SK-N-MC (cell line): ENCODE measurements at regions not wholly inside any gene's neighbourhood (a gene's known extent, or its start where the extent isn't known, plus 50 kb on each side); places are given as distances from the start of the nearest gene placed in this dataset.

Source experiments
- DNase-seq: peaks from one replicate; pipeline ENCODE4 v3.0.0-alpha.2; 2011; ENCODE audit warnings: low read depth, low spot score
- H3K27ac ChIP-seq: fragments of 200-600 bp; sonication (generic); 2 replicates; pipeline ENCODE4 v1.5.1; 2016; ENCODE audit warnings: mixed run types
- H3K36me3 ChIP-seq: fragments of 200-600 bp; sonication (generic); 2 replicates; pipeline ENCODE4 v1.6.1; 2017; ENCODE audit warnings: antibody characterized with exemption, low read length, mixed read lengths; ENCODE audit not compliant: insufficient read depth
- H3K4me3 ChIP-seq: fragments of 200-600 bp; sonication (generic); 2 replicates; pipeline ENCODE4 v1.5.1; 2016
- H3K9ac ChIP-seq: fragments of 200-600 bp; sonication (generic); 2 replicates; pipeline ENCODE4 v1.8.0; 2017; ENCODE audit warnings: mixed run types, mixed read lengths; ENCODE audit not compliant: insufficient read length
- H3K9me3 ChIP-seq: fragments of 200-600 bp; sonication (generic); 2 replicates; pipeline ENCODE4 v1.6.1; 2017; ENCODE audit warnings: low read depth, mild to moderate bottlenecking, antibody characterized with exemption, low read length, moderate library complexity, mixed read lengths
- EZH2 ChIP-seq: fragments of 200-600 bp; sonication (generic); IDR thresholded peaks from one replicate; pipeline ENCODE4 v1.6.1; 2017; ENCODE audit warnings: antibody characterized with exemption
- FOXP2 ChIP-seq: optimal IDR thresholded peaks from 2 replicates; pipeline ENCODE3; 2011; ENCODE audit warnings: mild to moderate bottlenecking, moderate library complexity; ENCODE audit not compliant: insufficient read depth; ENCODE audit errors: extremely low read length, control extremely low read depth
- POLR2AphosphoS5 ChIP-seq: IDR thresholded peaks from 2 replicates; pipeline ENCODE4 v1.6.1; 2012; ENCODE audit warnings: mild to moderate bottlenecking, low read depth, low read length, borderline replicate concordance

DNA sequence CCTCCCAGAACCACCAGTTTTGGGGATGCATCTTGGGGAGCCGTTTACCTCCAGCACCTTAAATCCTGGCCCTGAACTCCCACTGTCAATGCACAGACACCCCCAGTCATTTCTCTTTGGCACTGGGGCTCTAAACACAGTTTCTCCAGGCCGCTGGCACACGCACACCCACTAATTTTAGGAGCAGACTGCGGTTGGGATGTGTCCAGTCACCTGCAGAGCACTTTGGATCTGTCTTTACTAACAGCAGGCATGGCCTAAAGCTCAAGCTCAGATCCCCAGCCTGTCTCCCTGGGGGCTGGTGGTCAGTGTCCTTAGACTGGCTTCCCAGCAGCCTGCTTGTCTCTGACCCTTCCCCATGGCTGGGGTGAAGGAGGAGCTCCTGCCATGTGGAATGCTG, 49.9 kb downstream of the SYNE3 start:
- Histone ChIP-seq H3K36me3 (no peaks in the 10 kb centered on the region; the same call in 1 of the 2 replicates), H3K27ac (no peak overlapping the region), H3K9ac (no peak overlapping the region), H3K9me3 (no peaks in the 10 kb centered on the region), H3K4me3 (no peak overlapping the region)
- no peak for DNase-seq
- TF ChIP-seq POLR2AphosphoS5 (no peak), FOXP2 (no peak), EZH2 (no peak)

DNA sequence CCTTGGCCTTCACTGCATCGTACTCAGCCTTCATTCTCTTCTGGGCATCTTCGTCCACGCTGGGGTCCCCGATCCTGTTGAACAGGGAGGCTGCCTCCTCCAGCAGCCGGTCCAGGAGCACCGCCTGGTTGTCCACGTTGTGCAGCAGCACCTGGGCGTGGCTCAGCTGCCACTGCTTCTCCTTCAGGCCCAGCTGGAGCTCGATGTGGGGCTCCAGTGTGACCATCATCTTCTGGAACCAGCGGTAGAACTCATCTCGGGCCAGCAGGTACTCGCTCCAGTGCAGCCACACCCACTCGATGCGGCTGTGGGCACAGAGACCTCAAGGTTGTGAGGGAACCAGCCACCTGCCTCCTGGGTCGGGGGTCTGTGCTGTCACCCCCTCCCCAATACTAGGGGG, 50.5 kb downstream of the SYNE3 start:
- no peaks in the 10 kb centered on the region; the same call in 1 of the 2 replicates for H3K36me3 ChIP-seq
- H3K9me3 ChIP-seq, result no peaks in the 10 kb centered on the region
- H3K27ac ChIP-seq, result no peak overlapping the region
- DNase-seq, result no peak
- TF ChIP-seq FOXP2 (no peak), POLR2AphosphoS5 (no peak), EZH2 (no peak)
- no peak overlapping the region for H3K9ac ChIP-seq
- no peak overlapping the region for H3K4me3 ChIP-seq

DNA sequence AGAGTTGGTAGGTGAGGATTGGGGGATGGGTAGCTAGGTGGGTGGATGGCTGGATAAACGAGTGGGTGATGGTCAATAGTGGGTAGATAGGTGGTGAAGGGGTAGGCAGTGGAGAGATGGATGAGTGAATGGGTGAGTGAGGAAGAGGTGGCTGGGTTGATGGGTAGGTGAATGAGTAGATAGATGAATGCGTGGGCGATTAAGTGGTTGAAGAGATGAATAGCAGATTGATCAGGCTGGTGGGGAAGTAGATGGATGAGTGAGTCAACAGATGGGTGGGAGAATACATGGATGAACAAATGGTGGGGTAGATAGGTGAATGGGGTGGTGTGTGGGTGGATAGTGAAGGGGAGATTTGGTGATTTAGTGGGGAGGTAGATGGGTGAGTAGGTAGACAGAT, 51.1 kb downstream of the SYNE3 start:
- no peak for DNase-seq
- Histone ChIP-seq H3K9ac (no peak overlapping the region), H3K4me3 (no peak overlapping the region), H3K36me3 (no peaks in the 10 kb centered on the region; the same call in 1 of the 2 replicates), H3K9me3 (no peaks in the 10 kb centered on the region), H3K27ac (no peak overlapping the region)
- TF ChIP-seq POLR2AphosphoS5, result no peak
- no peak for TF ChIP-seq EZH2
- TF ChIP-seq FOXP2, result no peak

DNA sequence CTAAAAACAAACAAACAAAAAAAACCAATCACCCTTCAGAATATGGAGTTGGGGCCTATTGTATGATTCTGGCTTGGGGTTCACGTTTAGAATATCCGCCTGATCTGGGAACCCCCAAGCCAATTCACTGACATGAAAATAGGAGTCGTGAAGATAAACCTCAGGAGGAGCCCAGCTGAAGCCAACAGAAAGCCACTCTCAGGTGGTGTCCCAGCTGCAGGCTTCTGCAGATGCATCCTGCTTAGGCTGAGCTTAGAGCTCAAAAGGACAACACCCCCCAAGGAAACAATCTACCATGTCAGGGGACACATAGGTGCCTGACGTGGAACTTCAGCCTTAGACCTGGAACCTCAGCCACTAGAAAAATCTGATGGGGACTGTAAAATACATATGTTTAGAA, 51.9 kb downstream of the SYNE3 start:
- H3K27ac ChIP-seq, result no peak overlapping the region
- no peaks in the 10 kb centered on the region for H3K9me3 ChIP-seq
- no peak overlapping the region for H3K4me3 ChIP-seq
- no peak for DNase-seq
- H3K9ac ChIP-seq, result no peak overlapping the region
- TF ChIP-seq POLR2AphosphoS5 (no peak), EZH2 (no peak), FOXP2 (no peak)
- no peaks in the 10 kb centered on the region; the same call in 1 of the 2 replicates for H3K36me3 ChIP-seq

DNA sequence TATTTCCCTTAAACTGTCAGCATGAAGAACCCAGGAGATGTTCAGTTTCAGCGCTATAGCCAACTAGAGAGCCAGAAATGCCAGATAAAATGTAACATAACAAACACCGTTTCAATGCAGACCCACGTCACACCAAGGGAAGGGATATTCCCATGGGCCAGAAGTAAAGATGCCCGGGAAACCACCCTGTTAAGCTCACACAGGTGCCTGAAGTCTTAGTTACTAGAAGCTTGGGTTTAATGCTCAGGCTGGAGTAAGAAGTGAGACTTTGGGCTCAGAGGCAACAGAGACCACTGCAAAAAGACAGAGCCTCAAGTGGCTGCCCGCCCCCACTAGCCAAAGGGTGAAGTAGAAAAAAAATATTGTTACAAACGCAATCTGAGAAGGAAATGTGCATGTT, 52.3 kb downstream of the SYNE3 start:
- Histone ChIP-seq H3K9ac (no peak overlapping the region), H3K4me3 (no peak overlapping the region), H3K36me3 (no peaks in the 10 kb centered on the region; the same call in 1 of the 2 replicates), H3K27ac (no peak overlapping the region), H3K9me3 (no peaks in the 10 kb centered on the region)
- DNase-seq, result no peak
- TF ChIP-seq FOXP2, result no peak
- no peak for TF ChIP-seq POLR2AphosphoS5
- no peak for TF ChIP-seq EZH2

DNA sequence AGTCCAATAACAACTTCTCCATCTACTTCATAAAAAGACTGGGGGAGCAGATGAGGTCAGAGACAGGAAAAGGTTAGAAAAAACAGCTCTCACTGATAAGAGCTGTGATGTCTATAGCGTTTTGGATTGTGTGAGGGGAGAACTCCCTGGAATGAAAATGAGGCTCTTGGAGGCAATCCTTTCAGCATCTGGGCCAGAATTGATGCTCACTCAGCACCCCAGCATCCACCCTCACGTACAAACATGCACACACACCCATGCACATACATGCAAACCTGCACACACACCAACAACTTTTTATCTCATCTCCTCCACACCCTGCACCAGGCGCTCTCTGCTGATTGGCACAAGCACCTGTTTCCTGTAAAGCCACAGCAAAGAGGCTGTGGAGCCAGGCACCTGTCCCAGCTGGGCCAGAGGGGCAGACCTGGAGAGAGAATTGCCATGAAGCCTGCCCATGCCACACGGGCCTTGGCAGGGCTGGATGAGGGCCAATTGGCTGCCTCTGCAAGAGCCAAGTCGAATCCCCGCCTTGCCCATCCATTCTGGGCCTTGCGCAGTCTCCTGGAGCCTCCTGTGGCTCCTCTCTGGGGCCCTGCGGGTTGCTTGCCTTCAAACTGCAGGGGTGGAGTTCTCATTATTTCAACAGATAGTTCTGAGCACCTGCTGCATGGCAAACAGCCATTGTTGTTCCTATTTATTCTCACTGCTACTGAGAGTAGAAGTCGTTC, 53.1 kb downstream of the SYNE3 start:
- no peaks in the 10 kb centered on the region for H3K9me3 ChIP-seq
- no peak for TF ChIP-seq FOXP2
- H3K27ac ChIP-seq, result no peak overlapping the region
- H3K9ac ChIP-seq, result no peak overlapping the region
- no peak for DNase-seq
- H3K36me3 ChIP-seq, result no peaks in the 10 kb centered on the region; the same call in 1 of the 2 replicates
- H3K4me3 ChIP-seq, result no peak overlapping the region

DNA sequence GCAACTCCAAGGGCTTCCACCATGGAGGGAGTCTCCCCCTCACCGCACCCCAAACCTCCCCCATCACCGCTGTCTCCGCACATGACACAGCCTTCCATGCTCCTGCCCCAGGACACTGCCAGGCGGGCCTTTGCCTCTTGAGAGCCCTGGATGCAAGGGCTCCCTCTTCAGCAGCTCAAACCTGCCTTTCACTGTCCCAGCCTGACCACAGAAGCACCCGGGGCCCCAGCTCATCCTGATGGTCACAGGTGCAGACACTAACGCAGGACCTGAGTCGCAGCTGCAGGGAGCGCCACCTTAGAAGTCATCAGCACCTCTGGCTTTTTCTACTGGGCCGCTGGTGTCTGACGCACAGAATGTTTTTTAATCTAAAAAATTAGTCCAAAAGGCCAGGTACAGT, 54.0 kb downstream of the SYNE3 start:
- Histone ChIP-seq H3K9me3 (no peaks in the 10 kb centered on the region), H3K27ac (no peak overlapping the region), H3K4me3 (no peak overlapping the region), H3K9ac (no peak overlapping the region), H3K36me3 (no peaks in the 10 kb centered on the region; the same call in 1 of the 2 replicates)
- TF ChIP-seq EZH2 (no peak), FOXP2 (no peak)
- no peak for DNase-seq

DNA sequence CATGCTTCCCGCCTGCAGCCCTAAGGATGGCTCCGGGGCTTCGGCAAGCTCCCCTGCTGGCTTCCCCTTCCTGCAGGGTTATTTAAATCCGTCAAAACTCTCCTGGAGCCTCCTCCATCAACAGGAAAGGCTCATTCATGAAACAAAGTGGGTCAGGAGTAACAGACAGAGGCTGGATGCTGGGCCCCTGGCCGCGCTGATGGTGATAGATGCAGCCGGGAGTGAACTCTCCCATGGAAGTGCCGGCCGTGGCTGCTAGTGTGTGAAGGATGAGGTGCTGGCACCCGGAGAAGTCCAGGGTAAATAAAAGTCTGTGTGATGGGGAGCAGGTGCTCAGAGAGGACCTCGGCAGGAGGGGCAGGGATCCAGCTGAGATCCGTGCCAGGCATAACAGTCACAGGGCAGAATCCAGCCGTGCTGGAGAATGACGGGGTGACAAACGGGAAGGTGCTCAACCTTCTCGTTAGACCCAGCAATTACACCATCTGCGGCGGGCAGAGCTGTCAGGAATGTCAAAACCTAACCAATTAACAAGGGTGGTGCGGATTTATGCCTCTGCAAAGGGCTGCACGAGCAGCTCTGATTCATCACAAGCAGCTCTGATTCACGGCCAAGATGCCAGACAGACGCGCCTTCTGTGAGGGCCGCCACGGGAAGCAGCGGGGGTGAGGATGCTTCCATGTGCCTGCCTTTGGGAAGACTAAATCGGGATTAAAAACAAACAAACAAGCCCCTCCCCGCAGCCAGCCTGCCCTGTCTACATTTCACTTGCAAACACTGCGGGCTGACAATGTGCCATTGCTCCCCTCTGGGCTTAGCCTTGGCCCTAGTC, 55.6 kb downstream of the SYNE3 start:
- Histone ChIP-seq H3K27ac (no peak overlapping the region), H3K36me3 (no peaks in the 10 kb centered on the region; the same call in 1 of the 2 replicates), H3K4me3 (no peak overlapping the region), H3K9me3 (no peaks in the 10 kb centered on the region), H3K9ac (no peak overlapping the region)
- no peak for DNase-seq
- TF ChIP-seq POLR2AphosphoS5 (no peak), FOXP2 (no peak), EZH2 (no peak)

DNA sequence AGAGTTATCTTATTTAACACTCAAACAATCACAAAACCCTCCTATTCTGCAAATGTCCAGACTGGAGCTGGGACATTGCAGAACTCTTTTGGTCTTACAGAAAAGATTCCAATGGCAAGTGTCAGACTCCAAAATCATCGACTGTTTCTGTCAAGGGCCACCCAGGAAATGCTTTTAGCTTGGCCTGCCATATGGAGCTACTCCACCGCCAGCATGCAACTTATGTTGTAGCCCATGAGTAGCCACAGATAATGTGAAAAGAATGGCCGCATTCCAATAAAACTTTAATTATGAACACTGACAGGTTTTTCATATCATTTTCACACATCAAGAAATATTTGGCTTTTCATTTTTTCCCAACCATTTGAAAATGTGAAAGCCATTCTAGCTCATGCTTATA, 57.5 kb downstream of the SYNE3 start:
- Histone ChIP-seq H3K9ac (no peak overlapping the region), H3K4me3 (no peak overlapping the region), H3K9me3 (no peaks in the 10 kb centered on the region), H3K27ac (no peak overlapping the region), H3K36me3 (no peaks in the 10 kb centered on the region)
- TF ChIP-seq EZH2 (no peak), FOXP2 (no peak), POLR2AphosphoS5 (no peak)
- no peak for DNase-seq
